Endodermal cell (in vitro differentiated cells): ENCODE measurements at regions not wholly inside any gene's neighbourhood (a gene's known extent, or its start where the extent isn't known, plus 50 kb on each side); places are given as distances from the start of the nearest gene placed in this dataset.
"Not testable (repeated sequence)": the region's sequence is repeated elsewhere in the genome, so short reads cannot be mapped to it uniquely, and the experiment has no call there.

Source experiments
- DNase-seq: peaks from one replicate; pipeline ENCODE4 v3.0.0-alpha.2; 2017
- H3K27ac ChIP-seq: 2 replicates; pipeline ENCODE4 v1.5.1; 2013; ENCODE audit warnings: mild to moderate bottlenecking, low read depth, low read length, moderate library complexity
- H3K27me3 ChIP-seq: 2 replicates; pipeline ENCODE4 v1.6.1; 2013; ENCODE audit warnings: mild to moderate bottlenecking, low read length, moderate library complexity; ENCODE audit not compliant: insufficient read depth, control insufficient read depth, poor library complexity, severe bottlenecking
- H3K36me3 ChIP-seq: 2 replicates; pipeline ENCODE4 v1.7.0; 2013; ENCODE audit warnings: mild to moderate bottlenecking, low read length, moderate library complexity; ENCODE audit not compliant: control insufficient read depth, insufficient read depth
- H3K4me1 ChIP-seq: one replicate; pipeline ENCODE4 v1.7.0; 2013; ENCODE audit warnings: low read length; ENCODE audit not compliant: control insufficient read depth, insufficient read depth
- H3K4me3 ChIP-seq: 2 replicates; pipeline ENCODE4 v1.5.1; 2013; ENCODE audit warnings: mild to moderate bottlenecking, low read length, moderate library complexity
- H3K9ac ChIP-seq: 2 replicates; pipeline ENCODE4 v1.6.1; 2013; ENCODE audit warnings: mild to moderate bottlenecking, low read length, moderate library complexity; ENCODE audit not compliant: poor library complexity, severe bottlenecking; ENCODE audit errors: extremely low read depth
- H3K9me3 ChIP-seq: 2 replicates; pipeline ENCODE4 v1.6.1; 2013; ENCODE audit warnings: mild to moderate bottlenecking, low read length, moderate library complexity; ENCODE audit not compliant: control insufficient read depth
- H3K27ac Mint-ChIP-seq: 2 replicates; pipeline ENCODE4 v1.8.0; 2020; ENCODE audit warnings: mixed read lengths
- H3K27me3 Mint-ChIP-seq: 2 replicates; pipeline ENCODE4 v1.8.0; 2021; ENCODE audit warnings: mild to moderate bottlenecking, mixed read lengths; ENCODE audit not compliant: insufficient read depth
- H3K36me3 Mint-ChIP-seq: 2 replicates; pipeline ENCODE4 v1.8.0; 2020; ENCODE audit warnings: low read depth, mixed read lengths
- H3K4me1 Mint-ChIP-seq: 2 replicates; pipeline ENCODE4 v1.8.0; 2020; ENCODE audit warnings: mixed read lengths
- H3K4me3 Mint-ChIP-seq: 2 replicates; pipeline ENCODE4 v1.8.0; 2020; ENCODE audit warnings: mild to moderate bottlenecking, moderate library complexity, mixed read lengths
- H3K9me3 Mint-ChIP-seq: 2 replicates; pipeline ENCODE4 v1.8.0; 2020; ENCODE audit warnings: mild to moderate bottlenecking, mixed read lengths
- CTCF ChIP-seq: fragments of 200-600 bp; sonication (generic); conservative IDR thresholded peaks from 2 replicates; pipeline ENCODE4 v1.5.0; 2021; ENCODE audit warnings: antibody characterized with exemption, mild to moderate bottlenecking
- WGBS, 2 experiments: methylation state at CpG; one replicate each; pipeline versions ENCODE4 v1.1.5 to v1.1.7; 2013; ENCODE audit warnings: missing lambda C conversion rate in 2 of 2, mixed read lengths in 1 of 2; ENCODE audit not compliant: insufficient coverage in 1 of 2, insufficient read length in 1 of 2; 5-methylcytosine and 5-hydroxymethylcytosine counted together

GRCh38 chr14:30277268-30277667 lies 281.7 kb upstream of the G2E3 start:
- Mint-ChIP-seq H3K9me3 (peaks cover 2% of the 10 kb centered on the region), H3K36me3 (no peaks in the 10 kb centered on the region), H3K27ac (no peak overlapping the region), H3K27me3 (peaks cover 9% of the 10 kb centered on the region), H3K4me3 (no peak overlapping the region), H3K4me1 (no peaks in the 10 kb centered on the region)
- 96 to 100% methylated on average over 1 to 2 of the region's 2 CpGs for WGBS, 2 experiments
- no peak for DNase-seq
- Histone ChIP-seq H3K27me3 (no peaks in the 10 kb centered on the region), H3K9me3 (no peaks in the 10 kb centered on the region), H3K4me1 (no peaks in the 10 kb centered on the region), H3K4me3 (no peak overlapping the region), H3K9ac (no peak overlapping the region), H3K27ac (no peak overlapping the region), H3K36me3 (no peaks in the 10 kb centered on the region)
- no peak for TF ChIP-seq CTCF

DNA sequence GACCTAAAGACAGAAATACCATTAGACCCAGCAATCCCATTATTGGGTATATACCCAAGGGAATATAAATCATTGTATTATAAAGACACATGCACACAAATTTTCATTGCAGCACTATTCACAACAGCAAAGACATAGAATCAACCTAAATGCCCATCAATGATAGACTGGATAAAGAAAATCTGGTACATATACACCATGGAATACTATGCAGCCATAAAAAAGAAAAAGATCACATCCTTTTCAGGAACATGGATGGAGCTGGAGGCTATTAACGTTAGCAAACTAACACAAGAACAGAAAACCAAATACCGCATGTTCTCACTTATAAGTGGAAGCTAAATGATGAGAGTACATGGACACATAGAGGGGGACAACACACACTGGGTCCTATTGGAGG lies 280.1 kb upstream of the G2E3 start:
- H3K4me3 Mint-ChIP-seq, H3K27me3 Mint-ChIP-seq, H3K27me3 ChIP-seq, H3K27ac ChIP-seq, H3K4me1 Mint-ChIP-seq, H3K36me3 Mint-ChIP-seq, H3K9ac ChIP-seq, H3K9me3 ChIP-seq, H3K36me3 ChIP-seq, H3K4me3 ChIP-seq, DNase-seq, H3K9me3 Mint-ChIP-seq, H3K27ac Mint-ChIP-seq, H3K4me1 ChIP-seq: not testable (repeated sequence)
- WGBS, 2 experiments, result 92 to 96% methylated on average over 2 of the region's 2 CpGs

GRCh38 chr14:30283822-30284446 lies 275.0 kb upstream of the G2E3 start:
- no peak overlapping the region for H3K4me3 Mint-ChIP-seq
- peak; percentile 93 for TF ChIP-seq CTCF
- Histone ChIP-seq H3K27ac (no peak overlapping the region), H3K4me3 (no peak overlapping the region), H3K36me3 (no peaks in the 10 kb centered on the region), H3K27me3 (no peaks in the 10 kb centered on the region), H3K9me3 (no peaks in the 10 kb centered on the region), H3K9ac (no peak overlapping the region), H3K4me1 (no peaks in the 10 kb centered on the region)
- no peaks in the 10 kb centered on the region for H3K4me1 Mint-ChIP-seq
- H3K9me3 Mint-ChIP-seq, result peaks cover 2% of the 10 kb centered on the region
- no peaks in the 10 kb centered on the region for H3K36me3 Mint-ChIP-seq
- H3K27ac Mint-ChIP-seq, result no peak overlapping the region
- 29 to 56% methylated on average over 1 to 2 of the region's 2 CpGs for WGBS, 2 experiments
- no peaks in the 10 kb centered on the region for H3K27me3 Mint-ChIP-seq
- peak; percentile 89 for DNase-seq

DNA sequence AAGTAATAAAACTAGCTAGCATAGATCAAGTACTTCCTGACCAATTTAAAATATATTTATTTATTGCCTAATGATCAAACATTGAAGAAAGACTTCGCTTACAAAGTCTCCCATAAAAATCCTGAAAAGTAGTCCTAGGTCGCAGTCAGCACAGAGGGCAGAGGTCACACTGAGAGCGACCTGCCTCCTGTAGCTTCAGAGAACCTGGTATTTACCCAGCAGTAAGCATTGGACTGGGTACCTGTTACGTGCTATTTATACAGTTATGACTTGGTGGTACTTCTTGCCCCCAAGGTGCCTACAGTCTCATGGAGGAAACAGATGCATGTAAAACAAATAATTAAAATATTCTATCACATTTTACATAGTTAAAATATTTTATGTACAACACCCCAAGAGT lies 274.1 kb upstream of the G2E3 start:
- no peak overlapping the region for H3K4me3 Mint-ChIP-seq
- H3K36me3 ChIP-seq, result no peaks in the 10 kb centered on the region
- no peaks in the 10 kb centered on the region for H3K4me1 ChIP-seq
- no peak overlapping the region for H3K9ac ChIP-seq
- H3K9me3 Mint-ChIP-seq, result no peaks in the 10 kb centered on the region
- H3K27ac ChIP-seq, result no peak overlapping the region
- H3K4me3 ChIP-seq, result no peak overlapping the region
- no peaks in the 10 kb centered on the region for H3K36me3 Mint-ChIP-seq
- no peaks in the 10 kb centered on the region for H3K27me3 ChIP-seq
- TF ChIP-seq CTCF, result no peak
- no peaks in the 10 kb centered on the region for H3K27me3 Mint-ChIP-seq
- WGBS, 2 experiments, result 90 to 95% methylated on average over 3 to 4 of the region's 4 CpGs
- H3K4me1 Mint-ChIP-seq, result no peaks in the 10 kb centered on the region
- H3K9me3 ChIP-seq, result no peaks in the 10 kb centered on the region
- DNase-seq, result no peak
- no peak overlapping the region for H3K27ac Mint-ChIP-seq
